Fibroblast of pulmonary artery (primary cell): ENCODE measurements at regions not wholly inside any gene's neighbourhood (a gene's known extent, or its start where the extent isn't known, plus 50 kb on each side); places are given as distances from the start of the nearest gene placed in this dataset.

ENCODE experiments used
- DNase-seq: peaks from one replicate; pipeline ENCODE4 v3.0.0-alpha.2; 2010; ENCODE audit warnings: low read depth
- H3K4me3 ChIP-seq: replicated peaks from 2 replicates; pipeline ENCODE4 v1.5.1; 2011; ENCODE audit warnings: low read depth, mild to moderate bottlenecking, control low read depth, low read length, moderate library complexity
- TF ChIP-seq, protein P1 (sequence below): IDR thresholded peaks from 2 replicates; pipeline ENCODE4 v1.5.1; 2011; ENCODE audit warnings: mild to moderate bottlenecking, control low read depth, low read length, inconsistent platforms; ENCODE audit errors: missing control alignments

DNA sequence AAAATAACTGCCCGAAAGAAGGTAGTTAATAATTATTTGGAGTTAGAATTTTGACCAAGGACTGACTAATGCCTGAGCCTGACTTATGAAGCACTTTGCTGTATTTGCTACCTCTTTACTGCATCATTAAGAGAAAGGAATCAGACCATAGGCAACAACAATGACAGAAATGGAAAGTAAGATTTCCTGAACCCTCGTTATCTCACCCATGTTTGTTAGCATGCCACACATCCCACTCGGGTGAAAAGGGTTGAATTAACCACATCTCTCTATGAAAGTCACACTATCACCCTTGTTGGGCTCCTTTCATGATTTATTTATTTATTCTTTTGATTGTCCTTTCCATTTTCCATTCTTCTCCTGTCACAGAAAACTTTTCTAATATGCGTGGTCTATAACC is 59.6 kb downstream of the OLIG3 start:
- TF ChIP-seq, protein P1, sequence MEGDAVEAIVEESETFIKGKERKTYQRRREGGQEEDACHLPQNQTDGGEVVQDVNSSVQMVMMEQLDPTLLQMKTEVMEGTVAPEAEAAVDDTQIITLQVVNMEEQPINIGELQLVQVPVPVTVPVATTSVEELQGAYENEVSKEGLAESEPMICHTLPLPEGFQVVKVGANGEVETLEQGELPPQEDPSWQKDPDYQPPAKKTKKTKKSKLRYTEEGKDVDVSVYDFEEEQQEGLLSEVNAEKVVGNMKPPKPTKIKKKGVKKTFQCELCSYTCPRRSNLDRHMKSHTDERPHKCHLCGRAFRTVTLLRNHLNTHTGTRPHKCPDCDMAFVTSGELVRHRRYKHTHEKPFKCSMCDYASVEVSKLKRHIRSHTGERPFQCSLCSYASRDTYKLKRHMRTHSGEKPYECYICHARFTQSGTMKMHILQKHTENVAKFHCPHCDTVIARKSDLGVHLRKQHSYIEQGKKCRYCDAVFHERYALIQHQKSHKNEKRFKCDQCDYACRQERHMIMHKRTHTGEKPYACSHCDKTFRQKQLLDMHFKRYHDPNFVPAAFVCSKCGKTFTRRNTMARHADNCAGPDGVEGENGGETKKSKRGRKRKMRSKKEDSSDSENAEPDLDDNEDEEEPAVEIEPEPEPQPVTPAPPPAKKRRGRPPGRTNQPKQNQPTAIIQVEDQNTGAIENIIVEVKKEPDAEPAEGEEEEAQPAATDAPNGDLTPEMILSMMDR: no peak
- H3K4me3 ChIP-seq: no peak overlapping the region
- DNase-seq: no peak

DNA sequence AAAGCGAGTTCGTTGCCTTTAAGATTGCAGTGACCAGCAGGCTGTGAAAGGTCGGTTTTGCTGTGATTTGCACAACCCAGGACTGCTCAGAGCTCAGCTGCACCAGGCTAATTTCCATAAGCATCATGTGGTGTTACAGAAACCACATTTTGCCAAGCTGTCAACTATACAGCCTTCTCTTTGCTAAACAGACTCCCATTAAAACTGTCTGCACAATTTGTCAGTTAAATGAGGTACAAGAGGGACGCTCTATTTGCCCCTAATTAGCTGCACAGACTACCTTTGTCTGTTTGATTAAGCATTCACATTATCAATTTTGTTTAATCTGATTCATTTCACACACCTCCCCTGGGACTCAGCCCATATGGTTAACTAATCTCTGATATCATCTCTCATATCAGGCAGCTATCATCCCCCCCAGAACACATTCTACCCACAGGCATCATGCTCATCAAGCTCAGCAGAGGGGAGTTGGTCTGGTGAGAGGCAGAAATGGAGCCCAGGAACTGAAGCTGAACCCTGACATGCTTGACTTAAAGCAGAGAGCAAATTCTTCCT is 62.1 kb downstream of the OLIG3 start:
- no peak for DNase-seq
- TF ChIP-seq, protein P1: no peak
- H3K4me3 ChIP-seq: no peak overlapping the region

DNA sequence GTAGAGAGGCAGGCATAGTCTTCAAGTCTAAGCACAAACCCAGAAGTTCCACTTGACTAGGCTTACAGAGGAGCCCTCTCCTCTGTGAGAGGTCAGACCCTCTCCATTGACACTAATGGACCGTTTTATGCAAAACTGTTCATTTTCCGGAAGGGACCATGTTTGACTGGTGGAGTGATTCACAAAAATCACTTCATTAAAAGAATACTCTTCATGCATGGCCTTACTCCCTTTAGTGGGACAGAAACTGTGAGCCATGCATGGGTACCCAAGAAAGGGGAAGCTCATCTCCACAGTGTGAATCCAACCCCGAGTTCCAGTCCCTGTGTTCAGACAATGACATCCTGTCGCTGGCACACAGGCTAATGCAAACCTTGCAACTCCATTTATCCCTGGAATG is 63.2 kb downstream of the OLIG3 start:
- no peak for DNase-seq
- TF ChIP-seq, protein P1: no peak
- H3K4me3 ChIP-seq: no peak overlapping the region

DNA sequence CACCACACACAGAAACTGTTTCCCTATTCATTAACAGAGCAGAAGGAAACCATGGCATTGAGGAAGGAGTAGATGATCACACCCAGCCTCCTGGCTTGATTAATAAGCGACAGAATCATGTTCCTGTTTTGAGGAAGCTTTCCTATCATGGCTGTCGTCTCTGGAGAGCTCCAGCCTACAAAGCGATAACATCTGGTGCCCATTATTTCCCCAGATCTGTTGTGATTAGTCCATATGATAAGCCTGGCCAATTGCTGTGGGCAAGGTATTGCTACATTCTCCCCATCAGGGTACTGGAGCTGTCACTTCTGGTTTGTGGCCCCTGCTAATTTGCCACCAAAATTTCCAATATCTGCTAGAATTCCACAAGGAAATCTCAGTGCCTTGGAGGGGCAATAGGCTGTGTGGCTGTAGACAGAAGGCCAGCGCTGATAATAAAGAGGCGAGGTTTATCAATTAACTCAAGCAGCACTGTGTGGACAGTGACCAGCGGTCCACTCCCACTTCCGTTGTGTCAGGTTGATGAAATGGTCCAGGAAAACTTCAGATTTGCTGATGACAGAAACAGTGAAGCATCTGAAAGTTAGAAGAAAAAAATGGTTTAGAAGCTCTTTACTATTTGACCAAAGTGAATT is 66.4 kb downstream of the OLIG3 start:
- H3K4me3 ChIP-seq: no peak overlapping the region
- no peak for DNase-seq
- TF ChIP-seq, protein P1: no peak

- no peak overlapping the region for H3K4me3 ChIP-seq
- no peak for DNase-seq
- TF ChIP-seq, protein P1: no peak
Observed at GRCh38 chr6:137426007-137426689, 68.0 kb downstream of the OLIG3 start.

GRCh38 chr6:137424251-137424650 is 69.9 kb downstream of the OLIG3 start:
- TF ChIP-seq, protein P1: no peak
- DNase-seq: no peak
- H3K4me3 ChIP-seq: no peak overlapping the region
